Panc1 (cell line): ENCODE measurements at regions not wholly inside any gene's neighbourhood (a gene's known extent, or its start where the extent isn't known, plus 50 kb on each side); places are given as distances from the start of the nearest gene placed in this dataset.

Source experiments
- ATAC-seq: fragments of 200-7000 bp; cut with Tn5 transposase; 2 replicates; pipeline ENCODE4 v1.9.1; 2020; ENCODE audit warnings: mild to moderate bottlenecking, moderate library complexity
- BruUV-seq: library from RNA; stranded (reverse); fragments of 400-500 nt; replicated peaks from 2 replicates; lab custom pipeline; 2021; lab: Mats Ljungman, UMichigan
- CTCF ChIA-PET: fragments of 300-600 bp; sonication (Branson Sonifier 250); formaldehyde crosslinking; loops from one replicate; lab custom pipeline; 2022; ENCODE audit warnings: antibody characterized with exemption; lab: Charles Lee
- POLR2A ChIA-PET: fragments of 300-600 bp; sonication (Branson Sonifier 250); formaldehyde crosslinking; loops from one replicate; lab custom pipeline; 2022; ENCODE audit warnings: antibody characterized with exemption; lab: Charles Lee
- DNase-seq: peaks from one replicate; pipeline ENCODE4 v3.0.0-alpha.2; 2010; ENCODE audit warnings: low read depth, low spot score
- H3K27ac ChIP-seq: 2 replicates; pipeline ENCODE4 v1.5.1; 2011; ENCODE audit warnings: mild to moderate bottlenecking, low read length, inconsistent platforms
- H3K27me3 ChIP-seq: fragments of 200-500 bp; sonication (Bioruptor generic); 2 replicates; pipeline ENCODE4 v1.6.0; 2014; ENCODE audit warnings: low read length, inconsistent platforms; ENCODE audit not compliant: control insufficient read depth, insufficient read depth
- H3K36me3 ChIP-seq: fragments of 200-500 bp; sonication (Bioruptor generic); 2 replicates; pipeline ENCODE4 v1.5.1; 2014; ENCODE audit warnings: inconsistent platforms, mild to moderate bottlenecking, low read length, moderate library complexity; ENCODE audit not compliant: control insufficient read depth, insufficient read depth
- H3K4me1 ChIP-seq: 2 replicates; pipeline ENCODE4 v1.5.1; 2011; ENCODE audit warnings: inconsistent platforms, mild to moderate bottlenecking, low read length, moderate library complexity; ENCODE audit not compliant: control insufficient read depth, insufficient read depth
- H3K4me3 ChIP-seq, 2 experiments: 2 replicates each; pipeline ENCODE4 v1.5.1; 2011 to 2012; ENCODE audit warnings: low read depth in 2 of 2, low read length in 2 of 2, mild to moderate bottlenecking in 2 of 2, inconsistent platforms in 1 of 2, moderate library complexity in 1 of 2
- H3K9me3 ChIP-seq: fragments of 200-500 bp; sonication (Bioruptor generic); 2 replicates; pipeline ENCODE4 v1.5.1; 2014; ENCODE audit warnings: low read depth, mild to moderate bottlenecking, inconsistent platforms, low read length, moderate library complexity; ENCODE audit not compliant: control insufficient read depth, insufficient read depth
- POLR2AphosphoS5 ChIP-seq: IDR thresholded peaks from 2 replicates; pipeline ENCODE4 v1.6.1; 2012; ENCODE audit warnings: mild to moderate bottlenecking, low read depth, low read length, moderate library complexity
- SIN3A ChIP-seq: IDR thresholded peaks from 2 replicates; pipeline ENCODE4 v1.6.1; 2012; ENCODE audit warnings: low read depth, mild to moderate bottlenecking, low read length, moderate library complexity, borderline replicate concordance; ENCODE audit not compliant: insufficient read depth
- TCF7L2 ChIP-seq: IDR thresholded peaks from 2 replicates; pipeline ENCODE4 v1.6.1; 2011; ENCODE audit warnings: mild to moderate bottlenecking, low read depth, low read length, inconsistent platforms
- in situ Hi-C: cut with HindIII; loops from 2 replicates; pipeline ENCODE4 v1.10.0; 2016; ENCODE audit warnings: low sequenced_read_pairs, low pct_unique_long_range_greater_than_20kb
- intact Hi-C: fragments of 100-400 bp; cut with micrococcal nuclease; formaldehyde crosslinking; loops from one replicate; pipeline ENCODE4 v1.10.0; 2022; ENCODE audit not compliant: unreplicated experiment
- TF ChIP-seq, protein P1 (sequence below): fragments of 450-650 bp; IDR thresholded peaks from 2 replicates; pipeline ENCODE4 v1.5.1; 2017; ENCODE audit warnings: mild to moderate bottlenecking
- TF ChIP-seq, protein P2 (sequence below), 2 experiments: IDR thresholded peaks; 2 replicates each; pipeline ENCODE4 v1.6.1; 2011 to 2012; ENCODE audit warnings: low read depth in 2 of 2, control low read depth in 1 of 2, low read length in 1 of 2, mild to moderate bottlenecking in 1 of 2, moderate library complexity in 1 of 2; ENCODE audit not compliant: insufficient read depth in 1 of 2

- no TSS peak for BruUV-seq
Observed at GRCh38 chr12:61009192-61009591, 1251.0 kb upstream of the USP15 start.

DNA sequence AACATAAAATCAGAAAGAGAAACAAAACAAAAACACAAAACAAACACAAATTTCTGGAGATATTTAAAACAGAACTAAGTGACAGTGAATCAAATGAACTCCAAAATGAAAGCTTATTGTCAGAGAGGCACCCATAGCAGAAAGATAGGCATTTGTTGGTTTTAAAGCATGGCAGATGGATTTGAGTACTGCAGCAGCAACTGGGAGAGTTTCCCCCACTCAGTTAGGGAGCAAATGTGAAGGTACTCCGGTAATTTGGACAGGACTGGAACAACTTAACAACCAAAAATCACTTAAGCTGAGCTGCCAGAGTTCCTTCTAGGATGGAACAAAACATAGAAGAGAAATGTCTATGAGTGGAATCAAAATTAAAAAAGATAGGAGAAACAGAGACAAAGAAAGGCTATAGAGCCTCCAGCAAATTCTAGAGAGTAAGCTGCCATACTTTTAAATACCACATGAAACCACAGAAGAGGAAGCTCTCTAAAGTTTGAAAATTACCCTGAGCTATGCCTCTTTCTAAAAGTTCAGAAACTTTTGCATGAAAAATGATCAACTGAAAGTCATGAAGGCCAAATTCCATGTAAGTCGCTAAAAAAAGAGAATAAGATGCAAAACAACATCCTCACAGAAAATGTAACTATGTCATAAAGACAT is 1248.3 kb upstream of the USP15 start:
- POLR2A ChIA-PET: no interaction called here
- Histone ChIP-seq H3K36me3 (no peaks in the 10 kb centered on the region), H3K9me3 (no peaks in the 10 kb centered on the region), H3K4me3 (no peak overlapping the region), H3K4me1 (no peaks in the 10 kb centered on the region), H3K27ac (no peak overlapping the region), H3K27me3 (no peaks in the 10 kb centered on the region)
- intact Hi-C loops (no loop called here), in situ Hi-C loops (no loop called here)
- CTCF ChIA-PET: no interaction called here
- no TSS peak for BruUV-seq
- TF ChIP-seq, protein P1, sequence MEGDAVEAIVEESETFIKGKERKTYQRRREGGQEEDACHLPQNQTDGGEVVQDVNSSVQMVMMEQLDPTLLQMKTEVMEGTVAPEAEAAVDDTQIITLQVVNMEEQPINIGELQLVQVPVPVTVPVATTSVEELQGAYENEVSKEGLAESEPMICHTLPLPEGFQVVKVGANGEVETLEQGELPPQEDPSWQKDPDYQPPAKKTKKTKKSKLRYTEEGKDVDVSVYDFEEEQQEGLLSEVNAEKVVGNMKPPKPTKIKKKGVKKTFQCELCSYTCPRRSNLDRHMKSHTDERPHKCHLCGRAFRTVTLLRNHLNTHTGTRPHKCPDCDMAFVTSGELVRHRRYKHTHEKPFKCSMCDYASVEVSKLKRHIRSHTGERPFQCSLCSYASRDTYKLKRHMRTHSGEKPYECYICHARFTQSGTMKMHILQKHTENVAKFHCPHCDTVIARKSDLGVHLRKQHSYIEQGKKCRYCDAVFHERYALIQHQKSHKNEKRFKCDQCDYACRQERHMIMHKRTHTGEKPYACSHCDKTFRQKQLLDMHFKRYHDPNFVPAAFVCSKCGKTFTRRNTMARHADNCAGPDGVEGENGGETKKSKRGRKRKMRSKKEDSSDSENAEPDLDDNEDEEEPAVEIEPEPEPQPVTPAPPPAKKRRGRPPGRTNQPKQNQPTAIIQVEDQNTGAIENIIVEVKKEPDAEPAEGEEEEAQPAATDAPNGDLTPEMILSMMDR: no peak
- TF ChIP-seq, protein P2, sequence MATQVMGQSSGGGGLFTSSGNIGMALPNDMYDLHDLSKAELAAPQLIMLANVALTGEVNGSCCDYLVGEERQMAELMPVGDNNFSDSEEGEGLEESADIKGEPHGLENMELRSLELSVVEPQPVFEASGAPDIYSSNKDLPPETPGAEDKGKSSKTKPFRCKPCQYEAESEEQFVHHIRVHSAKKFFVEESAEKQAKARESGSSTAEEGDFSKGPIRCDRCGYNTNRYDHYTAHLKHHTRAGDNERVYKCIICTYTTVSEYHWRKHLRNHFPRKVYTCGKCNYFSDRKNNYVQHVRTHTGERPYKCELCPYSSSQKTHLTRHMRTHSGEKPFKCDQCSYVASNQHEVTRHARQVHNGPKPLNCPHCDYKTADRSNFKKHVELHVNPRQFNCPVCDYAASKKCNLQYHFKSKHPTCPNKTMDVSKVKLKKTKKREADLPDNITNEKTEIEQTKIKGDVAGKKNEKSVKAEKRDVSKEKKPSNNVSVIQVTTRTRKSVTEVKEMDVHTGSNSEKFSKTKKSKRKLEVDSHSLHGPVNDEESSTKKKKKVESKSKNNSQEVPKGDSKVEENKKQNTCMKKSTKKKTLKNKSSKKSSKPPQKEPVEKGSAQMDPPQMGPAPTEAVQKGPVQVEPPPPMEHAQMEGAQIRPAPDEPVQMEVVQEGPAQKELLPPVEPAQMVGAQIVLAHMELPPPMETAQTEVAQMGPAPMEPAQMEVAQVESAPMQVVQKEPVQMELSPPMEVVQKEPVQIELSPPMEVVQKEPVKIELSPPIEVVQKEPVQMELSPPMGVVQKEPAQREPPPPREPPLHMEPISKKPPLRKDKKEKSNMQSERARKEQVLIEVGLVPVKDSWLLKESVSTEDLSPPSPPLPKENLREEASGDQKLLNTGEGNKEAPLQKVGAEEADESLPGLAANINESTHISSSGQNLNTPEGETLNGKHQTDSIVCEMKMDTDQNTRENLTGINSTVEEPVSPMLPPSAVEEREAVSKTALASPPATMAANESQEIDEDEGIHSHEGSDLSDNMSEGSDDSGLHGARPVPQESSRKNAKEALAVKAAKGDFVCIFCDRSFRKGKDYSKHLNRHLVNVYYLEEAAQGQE (IDR thresholded peaks at IDR 0.05; ENCODE audit: insufficient read depth in 1 of 2, low read depth in 2 of 2, low read length in 1 of 2): no peak
- TF ChIP-seq TCF7L2 (no peak), SIN3A (no peak)
- ATAC-seq: no peak
- DNase-seq: no peak

More at GRCh38 chr12:61009192-61009591, 1251.0 kb upstream of the USP15 start:
- TF ChIP-seq, protein P1: no peak
- TF ChIP-seq, protein P2 (IDR thresholded peaks at IDR 0.05; ENCODE audit: insufficient read depth in 1 of 2, low read depth in 2 of 2, low read length in 1 of 2): no peak
- TF ChIP-seq SIN3A (no peak), TCF7L2 (no peak), POLR2AphosphoS5 (no peak)
- DNase-seq (no peak), ATAC-seq (no peak)
- no peaks in the 10 kb centered on the region for H3K27me3 ChIP-seq
- intact Hi-C loops: no loop called here
- no peaks in the 10 kb centered on the region for H3K36me3 ChIP-seq
- H3K4me3 ChIP-seq: no peak overlapping the region
- H3K4me1 ChIP-seq: no peaks in the 10 kb centered on the region
- H3K27ac ChIP-seq: no peak overlapping the region
- H3K9me3 ChIP-seq: no peaks in the 10 kb centered on the region
- POLR2A ChIA-PET: no interaction called here
- in situ Hi-C loops: no loop called here
- CTCF ChIA-PET: no interaction called here
